ENCODE measurements at regions not wholly inside any gene's neighbourhood (a gene's known extent, or its start where the extent isn't known, plus 50 kb on each side); places are given as distances from the start of the nearest gene placed in this dataset.

GRCh38 chr2:150003544-150003943 lies 416.0 kb upstream of the MMADHC start:
- TF ChIP-seq CTCF (IDR thresholded peaks at IDR 0.05 in 2 of 3, conservative IDR thresholded peaks at IDR 0.05 in 1 of 3; ENCODE audit: borderline replicate concordance in 1 of 3, insufficient read depth in 1 of 3, low read depth in 2 of 3, low read length in 2 of 3) = no peak
- no peak for TF ChIP-seq EGR1 (IDR thresholded peaks at IDR 0.05; ENCODE audit: low read depth)
- TF ChIP-seq EZH2 (IDR thresholded peaks at IDR 0.05) = no peak
- no peak for TF ChIP-seq EZH2phosphoT487 (IDR thresholded peaks at IDR 0.05; ENCODE audit: borderline replicate concordance)
- no peak for TF ChIP-seq ATF3 (IDR thresholded peaks at IDR 0.05)
- no peak for TF ChIP-seq YY1 (IDR thresholded peaks at IDR 0.05; ENCODE audit: extremely low read depth, insufficient replicate concordance, low read depth, low read length)
